Tongue (tissue), 1 donor: ENCODE measurements at regions not wholly inside any gene's neighbourhood (a gene's known extent, or its start where the extent isn't known, plus 50 kb on each side); places are given as distances from the start of the nearest gene placed in this dataset.
"Not testable (repeated sequence)": the region's sequence is repeated elsewhere in the genome, so short reads cannot be mapped to it uniquely, and the experiment has no call there.

ENCODE experiments used
- DNase-seq: peaks from one replicate; pipeline ENCODE4 v3.0.0-alpha.2; 2015

DNA sequence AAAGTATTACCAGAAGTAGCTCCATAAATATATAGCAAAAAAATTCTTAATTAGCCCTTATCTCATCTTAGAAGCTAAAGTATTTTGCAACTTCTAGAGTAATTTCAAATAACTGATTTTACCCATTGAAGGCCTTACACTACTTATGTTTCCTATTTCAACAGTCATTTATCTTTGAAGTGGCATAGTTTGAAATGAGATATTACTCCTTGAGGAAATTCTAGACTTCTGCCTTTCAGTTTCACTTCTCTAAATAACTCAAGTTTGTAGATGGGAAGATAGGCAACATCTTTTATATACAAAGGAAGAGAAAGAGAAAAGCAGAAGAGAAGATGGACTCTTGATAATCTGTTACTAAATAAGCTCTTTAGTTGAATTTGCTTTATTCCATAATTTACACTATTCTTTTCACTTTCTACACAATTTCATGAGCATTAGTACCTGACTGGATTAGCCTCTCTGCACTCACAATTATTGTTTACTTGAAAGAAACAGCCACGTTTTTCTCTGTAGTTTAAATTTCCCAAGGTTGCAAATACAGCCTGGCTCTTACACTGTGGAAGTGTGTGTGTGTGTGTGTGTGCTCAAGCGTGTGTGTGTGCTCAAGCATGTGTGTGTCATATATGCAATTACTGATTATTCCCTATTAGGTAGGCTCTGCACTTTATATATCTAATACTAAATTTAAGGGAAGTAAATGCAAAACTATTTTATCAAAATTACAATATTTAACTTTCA lies 60.6 kb upstream of the EMB start:
- DNase-seq: peak; percentile 0

GRCh38 chr5:50513028-50513457 lies 72.0 kb upstream of the EMB start:
- DNase-seq: not testable (repeated sequence)

- DNase-seq: not testable (repeated sequence)
Observed at GRCh38 chr5:50521060-50521459, 80.0 kb upstream of the EMB start.

GRCh38 chr5:50527514-50528060 lies 86.5 kb upstream of the EMB start:
- not testable (repeated sequence) for DNase-seq

- no peak for DNase-seq
Observed at GRCh38 chr5:50535393-50535792, 94.3 kb upstream of the EMB start.

- DNase-seq: not testable (repeated sequence)
Observed at GRCh38 chr5:50537534-50537933, 96.4 kb upstream of the EMB start.

- no peak for DNase-seq
Observed at GRCh38 chr5:50547303-50547702, 106.2 kb upstream of the EMB start.

- DNase-seq: no peak
Observed at GRCh38 chr5:50550267-50550666, 109.2 kb upstream of the EMB start.

DNA sequence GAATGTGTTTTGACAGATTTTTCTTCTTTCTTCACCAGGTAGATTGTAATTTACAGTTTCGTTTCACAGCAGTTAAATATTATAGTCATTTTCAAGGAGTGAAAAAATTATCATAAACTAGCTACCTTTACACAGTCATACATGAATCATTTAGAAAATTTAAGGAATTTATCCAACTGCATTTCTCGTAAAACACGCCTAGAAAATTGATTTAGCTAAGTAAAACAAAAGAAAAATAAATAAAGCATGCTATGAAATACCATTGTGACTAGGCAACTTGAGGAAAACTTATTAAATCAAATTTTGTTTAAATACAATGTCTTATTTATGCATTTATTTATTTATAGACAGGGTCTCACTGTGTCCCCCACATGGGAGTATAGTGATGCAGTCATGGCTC lies 109.9 kb upstream of the EMB start:
- DNase-seq: no peak

DNA sequence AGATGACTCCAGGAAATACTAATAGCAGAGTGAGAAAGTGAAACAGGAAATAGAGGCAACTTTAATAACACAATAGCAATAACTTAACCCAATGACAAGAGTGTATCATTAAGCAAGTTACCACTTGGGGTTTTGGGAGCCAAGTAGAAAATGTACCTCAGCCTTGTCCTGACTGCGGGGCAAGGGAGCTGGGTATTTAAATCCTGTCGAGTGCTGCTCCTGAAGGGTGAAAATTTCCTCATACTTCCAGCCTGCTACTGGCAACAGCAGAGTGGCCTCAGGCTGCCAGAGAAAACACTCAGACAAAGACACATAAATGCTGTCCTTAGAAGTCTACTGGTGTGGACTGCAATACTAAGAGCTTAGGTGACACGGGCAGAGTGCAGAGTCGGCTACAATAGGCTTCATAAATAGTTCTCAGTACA lies 112.5 kb upstream of the EMB start:
- DNase-seq: no peak

- not testable (repeated sequence) for DNase-seq
Observed at GRCh38 chr5:50558640-50559039, 107.8 kb upstream of the PARP8 start.

- DNase-seq: no peak
Observed at GRCh38 chr5:50559955-50560354, 106.5 kb upstream of the PARP8 start.

DNA sequence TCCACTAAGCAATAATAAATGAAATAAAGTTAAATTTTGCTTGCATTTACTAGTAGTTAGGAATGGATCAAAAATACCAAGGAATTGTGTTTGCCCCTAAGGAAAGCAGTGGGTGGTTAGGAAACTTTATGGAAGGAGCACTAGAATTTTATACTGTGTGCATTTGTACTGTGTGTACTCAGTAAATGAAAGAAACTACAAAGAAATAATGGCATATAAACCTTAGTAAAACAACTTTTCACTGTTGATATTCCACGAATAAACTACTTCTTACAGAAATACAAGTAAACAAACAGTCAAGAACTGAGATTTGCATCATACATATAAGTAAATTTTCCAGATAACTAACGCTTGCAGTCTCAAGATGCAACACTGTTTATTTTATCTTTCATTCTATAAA lies 103.7 kb upstream of the PARP8 start:
- no peak for DNase-seq

- no peak for DNase-seq
Observed at GRCh38 chr5:50564079-50564478, 102.4 kb upstream of the PARP8 start.

DNA sequence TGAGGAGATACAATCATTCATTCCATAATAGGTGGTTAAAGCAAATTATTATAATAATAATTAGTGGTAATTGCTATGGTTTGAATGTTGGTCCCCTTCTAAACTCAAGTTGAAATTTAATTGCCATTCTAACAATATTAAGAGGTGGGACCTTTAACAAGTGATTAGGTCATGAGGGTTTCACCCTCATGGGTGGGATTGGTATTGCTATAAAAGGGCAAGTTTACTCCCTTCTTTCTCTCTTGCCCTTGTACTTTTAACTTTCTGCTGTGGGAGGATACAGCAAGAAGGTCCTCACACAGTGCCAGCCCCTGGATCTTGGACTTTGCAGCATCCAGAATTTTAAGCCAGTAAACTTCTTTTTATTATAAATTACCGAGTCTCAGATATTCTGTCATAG lies 101.9 kb upstream of the PARP8 start:
- DNase-seq: no peak

GRCh38 chr5:50574121-50574520 lies 92.3 kb upstream of the PARP8 start:
- no peak for DNase-seq

DNA sequence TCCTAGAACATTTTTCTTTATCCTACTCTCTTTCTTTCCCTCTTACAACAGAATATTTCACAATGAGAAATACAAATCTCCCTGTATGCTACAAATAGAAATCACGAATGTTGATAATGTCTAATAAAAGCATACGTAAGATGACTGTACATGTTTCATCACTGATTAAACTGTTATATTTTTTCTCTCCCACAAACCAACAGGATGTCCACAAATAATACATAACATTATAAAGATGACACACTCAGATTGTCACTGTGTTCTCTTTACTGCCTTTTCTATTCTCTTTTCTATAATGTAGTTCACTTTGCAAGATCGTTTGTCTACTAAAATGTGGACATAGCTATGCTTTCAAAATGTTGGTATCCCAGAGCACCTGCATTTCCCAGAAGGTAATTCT lies 90.7 kb upstream of the PARP8 start:
- no peak for DNase-seq

DNA sequence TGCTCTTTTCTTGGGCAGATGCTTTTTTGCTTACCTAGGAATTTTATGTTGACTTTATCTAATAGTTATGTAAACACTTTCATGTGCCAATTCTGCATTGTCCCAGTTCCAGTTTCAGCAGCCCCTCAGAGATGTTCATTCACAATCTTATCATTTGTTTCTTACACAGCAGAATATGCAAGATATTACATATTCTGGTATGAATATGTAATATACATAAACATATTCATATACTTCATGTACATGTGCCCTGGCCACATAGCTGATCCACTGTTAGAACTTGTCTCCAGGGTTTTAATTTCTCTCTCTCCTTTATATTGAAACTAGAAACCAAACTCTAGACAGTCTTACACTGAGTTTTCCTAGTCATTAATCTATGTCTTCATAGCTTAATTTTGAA lies 90.2 kb upstream of the PARP8 start:
- DNase-seq: no peak

DNA sequence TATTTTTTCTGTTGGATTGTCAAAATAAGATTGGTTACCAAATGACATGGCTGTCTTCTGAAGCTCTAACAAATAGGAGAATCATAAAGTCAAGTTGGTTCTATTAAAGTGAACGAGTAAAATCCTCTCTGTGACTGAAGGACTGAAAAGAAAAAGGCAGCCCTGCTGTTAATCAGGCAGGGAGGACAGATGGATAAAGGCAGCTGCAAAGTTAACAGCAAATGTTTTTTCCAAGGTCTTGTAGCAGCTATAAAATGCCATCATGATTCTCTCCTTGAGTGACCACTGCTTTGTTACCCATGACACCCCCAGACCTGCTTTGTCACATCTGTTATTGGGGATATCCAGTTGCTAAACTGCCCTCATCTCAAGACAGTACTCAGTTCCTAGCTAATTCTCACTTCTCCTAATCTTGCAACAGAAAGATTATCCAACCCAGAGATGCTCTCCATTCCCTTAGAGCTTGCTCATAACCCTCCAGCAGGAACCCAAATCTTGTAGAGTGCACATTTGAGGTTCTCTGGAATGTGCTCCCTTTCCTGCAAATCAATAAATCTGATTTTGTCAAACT lies 89.7 kb upstream of the PARP8 start:
- DNase-seq: peak; percentile 30

DNA sequence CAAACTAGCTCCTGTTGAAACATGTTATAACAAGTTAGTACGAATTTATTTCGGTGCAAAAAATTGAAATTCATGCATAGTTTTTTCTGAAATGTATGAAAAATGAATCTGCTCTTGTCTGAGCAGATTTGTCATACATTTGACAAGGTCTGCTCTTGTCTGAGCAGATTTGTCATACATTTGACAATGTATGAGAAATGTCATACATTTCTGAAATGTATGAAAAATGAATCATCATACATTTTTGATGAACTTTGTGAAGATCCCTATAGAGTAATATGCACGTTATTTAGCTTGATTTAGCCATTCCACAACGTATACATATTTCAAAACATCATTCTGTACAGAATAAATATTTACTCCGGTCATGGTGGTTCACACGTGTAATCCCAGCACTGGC lies 85.9 kb upstream of the PARP8 start:
- no peak for DNase-seq

DNA sequence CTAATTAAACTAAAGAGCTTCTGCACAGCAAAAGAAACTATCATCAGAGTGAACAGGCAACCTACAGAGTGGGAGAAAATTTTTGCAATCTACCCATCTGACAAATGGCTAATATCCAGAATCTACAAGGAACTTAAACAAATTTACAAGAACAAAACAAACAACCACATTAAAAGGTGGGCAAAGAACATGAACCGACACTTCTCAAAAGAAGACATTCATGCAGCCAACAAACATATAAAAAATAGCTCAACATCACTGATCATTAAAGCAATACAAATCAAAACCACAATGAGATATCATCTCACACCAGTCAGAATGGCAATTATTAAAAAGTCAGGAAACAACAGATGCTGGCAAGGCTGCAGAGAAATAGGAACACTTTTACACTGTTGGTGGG lies 84.6 kb upstream of the PARP8 start:
- DNase-seq: not testable (repeated sequence)

DNA sequence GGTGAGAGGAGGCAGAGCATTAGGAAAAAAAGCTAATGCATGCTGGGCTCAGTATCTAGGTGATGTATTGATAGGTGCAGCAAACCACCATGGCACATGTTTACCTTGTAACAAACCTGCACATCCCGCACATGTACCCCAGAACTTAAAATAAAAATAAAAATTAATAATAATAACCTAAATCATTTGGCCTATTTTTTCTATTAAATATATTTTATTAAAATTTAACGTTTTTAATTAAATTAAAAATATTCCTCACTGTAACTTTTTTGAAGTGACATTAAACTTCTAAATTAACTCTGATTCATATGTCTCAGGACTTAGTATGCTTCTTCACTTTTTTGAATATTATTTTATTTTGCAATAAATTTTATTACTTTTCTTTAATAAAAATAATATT lies 83.7 kb upstream of the PARP8 start:
- no peak for DNase-seq

GRCh38 chr5:50583621-50584020 lies 82.8 kb upstream of the PARP8 start:
- DNase-seq: no peak

GRCh38 chr5:50588471-50588870 lies 78.0 kb upstream of the PARP8 start:
- not testable (repeated sequence) for DNase-seq
